ENCODE measurements at regions not wholly inside any gene's neighbourhood (a gene's known extent, or its start where the extent isn't known, plus 50 kb on each side); places are given as distances from the start of the nearest gene placed in this dataset.
A peak's percentile ranks its signal among the peaks of the same experiment; 100 is the strongest.
"Not testable (repeated sequence)": the region's sequence is repeated elsewhere in the genome, so short reads cannot be mapped to it uniquely, and the experiment has no call there.

GRCh38 chr12:67842124-67842523, 147.1 kb upstream of the IFNG-AS1 start:
- no peak for DNase-seq

GRCh38 chr12:67843257-67843656, 146.0 kb upstream of the IFNG-AS1 start:
- DNase-seq = no peak

GRCh38 chr12:67852701-67853100, 136.5 kb upstream of the IFNG-AS1 start:
- no peak for DNase-seq

GRCh38 chr12:67853204-67853603, 136.0 kb upstream of the IFNG-AS1 start:
- DNase-seq = no peak

- DNase-seq = no peak
Observed at GRCh38 chr12:67854351-67854750, 134.9 kb upstream of the IFNG-AS1 start.

- no peak for DNase-seq
Observed at GRCh38 chr12:67855103-67855502, 134.1 kb upstream of the IFNG-AS1 start.

GRCh38 chr12:67871231-67871630, 118.0 kb upstream of the IFNG-AS1 start:
- no peak for DNase-seq

GRCh38 chr12:67873355-67873754, 115.9 kb upstream of the IFNG-AS1 start:
- DNase-seq = no peak

- DNase-seq = no peak
Observed at GRCh38 chr12:67876305-67876915, 112.8 kb upstream of the IFNG-AS1 start.

- DNase-seq = no peak
Observed at GRCh38 chr12:67877727-67878126, 111.5 kb upstream of the IFNG-AS1 start.

- no peak for DNase-seq
Observed at GRCh38 chr12:67879937-67880336, 109.3 kb upstream of the IFNG-AS1 start.

- DNase-seq = no peak
Observed at GRCh38 chr12:67881565-67881964, 107.7 kb upstream of the IFNG-AS1 start.

GRCh38 chr12:67884596-67884995, 104.7 kb upstream of the IFNG-AS1 start:
- no peak for DNase-seq

GRCh38 chr12:67885375-67886169, 103.7 kb upstream of the IFNG-AS1 start:
- no peak for DNase-seq

- no peak for DNase-seq
Observed at GRCh38 chr12:67887065-67887464, 102.2 kb upstream of the IFNG-AS1 start.

GRCh38 chr12:67889931-67890330, 99.3 kb upstream of the IFNG-AS1 start:
- no peak for DNase-seq

- no peak for DNase-seq
Observed at GRCh38 chr12:67890726-67891258, 98.5 kb upstream of the IFNG-AS1 start.

- no peak for DNase-seq
Observed at GRCh38 chr12:67891596-67891995, 97.7 kb upstream of the IFNG-AS1 start.

- no peak for DNase-seq
Observed at GRCh38 chr12:67892259-67893021, 96.8 kb upstream of the IFNG-AS1 start.

- peak; percentile 53 for DNase-seq
Observed at GRCh38 chr12:67893022-67893580, 96.1 kb upstream of the IFNG-AS1 start.

- DNase-seq = not testable (repeated sequence)
Observed at GRCh38 chr12:67900418-67900817, 88.8 kb upstream of the IFNG-AS1 start.

GRCh38 chr12:67909091-67909531, 80.1 kb upstream of the IFNG-AS1 start:
- DNase-seq = no peak

All from left kidney (tissue), 1 donor.